CD4-positive, CD25-positive, alpha-beta regulatory T cell (primary cell): ENCODE measurements at regions not wholly inside any gene's neighbourhood (a gene's known extent, or its start where the extent isn't known, plus 50 kb on each side); places are given as distances from the start of the nearest gene placed in this dataset.

Experiments used
- ATAC-seq, 2 donors: fragments of 150-1000 bp; cut with Tn5 transposase; one replicate each; pipeline ENCODE4 v1.10.0; 2021; ENCODE audit warnings: low read depth in 2 of 2, moderate number of reproducible peaks in 2 of 2, moderate library complexity in 1 of 2
- DNase-seq, 3 donors: peaks; one replicate each; pipeline versions ENCODE4 v3.0.0 to v3.0.0-alpha.2; 2012 to 2022; ENCODE audit warnings: mixed read lengths in 1 of 3
- H3K27ac ChIP-seq: one replicate; pipeline ENCODE4 v1.7.0; 2013; ENCODE audit warnings: mild to moderate bottlenecking, low read length; ENCODE audit not compliant: insufficient read depth, poor library complexity, severe bottlenecking
- H3K27me3 ChIP-seq: one replicate; pipeline ENCODE4 v1.7.0; 2013; ENCODE audit warnings: low read length; ENCODE audit not compliant: control insufficient read depth, insufficient read depth
- H3K36me3 ChIP-seq: one replicate; pipeline ENCODE4 v1.7.0; 2013; ENCODE audit warnings: mild to moderate bottlenecking, low read length, moderate library complexity; ENCODE audit not compliant: control insufficient read depth, insufficient read depth
- H3K4me1 ChIP-seq: 2 replicates; pipeline ENCODE4 v1.7.0; 2013; ENCODE audit warnings: mild to moderate bottlenecking, low read length; ENCODE audit not compliant: insufficient read depth, control insufficient read depth, poor library complexity, severe bottlenecking
- H3K4me3 ChIP-seq: one replicate; pipeline ENCODE4 v1.7.0; 2013; ENCODE audit warnings: low read depth, mild to moderate bottlenecking, low read length, moderate library complexity
- H3K9me3 ChIP-seq, 2 experiments: 1 replicate in 1 of 2; 2 replicates in 1 of 2; pipeline ENCODE4 v1.7.0; 2013; ENCODE audit warnings: low read length in 2 of 2, mild to moderate bottlenecking in 1 of 2, moderate library complexity in 1 of 2; ENCODE audit not compliant: control insufficient read depth in 2 of 2
- H3K27ac Mint-ChIP-seq, 3 donors: one replicate each; pipeline ENCODE4 v1.8.0; 2020 to 2022; ENCODE audit warnings: mild to moderate bottlenecking in 3 of 3, mixed read lengths in 3 of 3, moderate library complexity in 2 of 3
- H3K27me3 Mint-ChIP-seq: one replicate; pipeline ENCODE4 v1.8.0; 2022; ENCODE audit warnings: mild to moderate bottlenecking, mixed read lengths
- H3K36me3 Mint-ChIP-seq: one replicate; pipeline ENCODE4 v1.8.0; 2020; ENCODE audit warnings: mixed read lengths
- H3K4me1 Mint-ChIP-seq, 4 donors: one replicate each; pipeline ENCODE4 v1.8.0; 2020 to 2022; ENCODE audit warnings: mixed read lengths in 4 of 4, mild to moderate bottlenecking in 1 of 4
- H3K4me3 Mint-ChIP-seq, 4 donors: one replicate each; pipeline ENCODE4 v1.8.0; 2020 to 2022; ENCODE audit warnings: mild to moderate bottlenecking in 4 of 4, mixed read lengths in 4 of 4, moderate library complexity in 3 of 4
- H3K9me3 Mint-ChIP-seq, 7 donors: one replicate each; pipeline ENCODE4 v1.8.0; 2020 to 2022; ENCODE audit warnings: mixed read lengths in 7 of 7, mild to moderate bottlenecking in 3 of 7, moderate library complexity in 2 of 7

- Histone ChIP-seq H3K36me3 (no peaks in the 10 kb centered on the region), H3K27ac (no peak overlapping the region), H3K9me3 (no peaks in the 10 kb centered on the region), H3K4me1 (no peaks in the 10 kb centered on the region), H3K4me3 (no peak overlapping the region), H3K27me3 (no peaks in the 10 kb centered on the region)
- Mint-ChIP-seq H3K9me3 (peaks cover 0 to 7% (median 3%) of the 10 kb centered on the region in 7 donors), H3K27ac (no peak overlapping the region), H3K27me3 (no peaks in the 10 kb centered on the region), H3K4me3 (no peak overlapping the region), H3K4me1 (no peaks in the 10 kb centered on the region), H3K36me3 (no peaks in the 10 kb centered on the region)
- DNase-seq, result no peak
- no peak for ATAC-seq
Observed at GRCh38 chr9:107653263-107653821, 163.8 kb upstream of the KLF4 start.

- no peaks in the 10 kb centered on the region for H3K9me3 ChIP-seq
- Mint-ChIP-seq H3K4me1 (no peaks in the 10 kb centered on the region), H3K9me3 (peaks cover 0 to 7% (median 0%) of the 10 kb centered on the region in 7 donors), H3K4me3 (no peak overlapping the region), H3K27me3 (no peaks in the 10 kb centered on the region), H3K36me3 (no peaks in the 10 kb centered on the region), H3K27ac (no peak overlapping the region)
- H3K4me1 ChIP-seq, result no peaks in the 10 kb centered on the region
- H3K36me3 ChIP-seq, result no peaks in the 10 kb centered on the region
- no peak for ATAC-seq
- H3K27me3 ChIP-seq, result no peaks in the 10 kb centered on the region
- no peak for DNase-seq
- H3K27ac ChIP-seq, result no peak overlapping the region
- no peak overlapping the region for H3K4me3 ChIP-seq
Observed at GRCh38 chr9:107650995-107651394, 161.4 kb upstream of the KLF4 start.

GRCh38 chr9:107650321-107650720, 160.8 kb upstream of the KLF4 start:
- peak overlapping the region in 1 of 3 donors; percentile 60 for H3K27ac Mint-ChIP-seq
- peaks cover 0 to 7% (median 0%) of the 10 kb centered on the region in 7 donors for H3K9me3 Mint-ChIP-seq
- no peak for ATAC-seq
- no peak overlapping the region for H3K27ac ChIP-seq
- H3K9me3 ChIP-seq, result no peaks in the 10 kb centered on the region
- no peak overlapping the region for H3K4me3 Mint-ChIP-seq
- H3K4me1 ChIP-seq, result no peaks in the 10 kb centered on the region
- H3K4me3 ChIP-seq, result no peak overlapping the region
- DNase-seq, result no peak
- no peaks in the 10 kb centered on the region for H3K36me3 Mint-ChIP-seq
- H3K27me3 ChIP-seq, result no peaks in the 10 kb centered on the region
- H3K36me3 ChIP-seq, result no peaks in the 10 kb centered on the region
- H3K4me1 Mint-ChIP-seq, result no peaks in the 10 kb centered on the region
- H3K27me3 Mint-ChIP-seq, result no peaks in the 10 kb centered on the region

DNA sequence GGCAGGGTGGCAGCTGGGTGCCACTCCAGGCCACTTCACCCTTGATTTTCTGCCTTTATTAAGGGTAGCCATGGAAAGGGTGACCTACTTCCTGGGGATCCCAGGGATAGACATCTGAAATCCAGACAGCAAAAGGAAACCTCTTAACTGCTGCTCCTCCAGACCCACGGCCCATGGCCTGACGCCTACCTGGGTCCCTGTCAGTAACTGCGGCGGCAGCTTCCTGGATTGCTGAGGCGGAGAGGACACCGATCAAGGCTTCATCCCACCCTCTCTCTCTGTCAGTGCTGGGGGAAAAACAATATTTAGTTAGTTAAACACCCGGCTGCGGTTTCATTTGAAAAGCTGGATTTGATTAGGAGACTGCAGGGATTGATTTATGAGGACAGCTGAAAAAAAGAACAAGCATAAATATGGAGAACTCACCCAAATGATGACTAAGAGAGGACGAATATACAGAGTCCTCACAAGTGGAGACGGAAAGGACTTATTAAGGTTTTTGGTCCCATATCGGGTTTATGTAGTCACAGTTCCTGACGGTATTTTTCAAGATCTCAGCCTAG, 158.7 kb upstream of the KLF4 start:
- H3K4me1 ChIP-seq, result no peaks in the 10 kb centered on the region
- no peaks in the 10 kb centered on the region for H3K4me1 Mint-ChIP-seq
- no peaks in the 10 kb centered on the region for H3K36me3 Mint-ChIP-seq
- H3K27ac Mint-ChIP-seq, result no peak overlapping the region
- no peaks in the 10 kb centered on the region for H3K27me3 ChIP-seq
- H3K4me3 Mint-ChIP-seq, result no peak overlapping the region
- H3K4me3 ChIP-seq, result no peak overlapping the region
- peaks cover 0 to 7% (median 0%) of the 10 kb centered on the region in 7 donors for H3K9me3 Mint-ChIP-seq
- ATAC-seq (no peak), DNase-seq (no peak)
- no peak overlapping the region for H3K27ac ChIP-seq
- H3K27me3 Mint-ChIP-seq, result no peaks in the 10 kb centered on the region
- H3K9me3 ChIP-seq, result no peaks in the 10 kb centered on the region
- no peaks in the 10 kb centered on the region for H3K36me3 ChIP-seq

DNA sequence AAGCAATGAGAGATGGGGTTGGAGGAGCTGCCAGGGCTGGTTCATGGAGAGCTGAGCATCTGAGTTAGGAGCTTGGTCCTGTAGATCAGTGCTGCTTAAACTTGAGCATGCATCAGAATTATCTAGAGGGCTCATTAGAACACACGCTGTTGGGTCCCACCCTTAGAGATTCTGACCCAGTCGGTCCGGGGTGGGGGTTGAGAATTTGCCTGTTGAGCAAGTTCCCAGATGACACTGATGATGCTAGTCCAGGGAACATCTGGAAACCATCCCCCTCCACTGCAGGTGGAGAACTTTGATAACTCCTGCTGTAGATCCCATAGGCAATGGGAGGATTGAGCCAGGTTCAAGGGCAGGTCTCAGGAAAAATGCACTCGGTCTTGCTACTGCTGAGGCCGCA, 158.0 kb upstream of the KLF4 start:
- no peaks in the 10 kb centered on the region for H3K4me1 Mint-ChIP-seq
- H3K4me3 ChIP-seq, result no peak overlapping the region
- H3K27ac Mint-ChIP-seq, result no peak overlapping the region
- H3K36me3 Mint-ChIP-seq, result no peaks in the 10 kb centered on the region
- H3K27ac ChIP-seq, result no peak overlapping the region
- H3K27me3 ChIP-seq, result no peaks in the 10 kb centered on the region
- no peak for ATAC-seq
- H3K4me3 Mint-ChIP-seq, result no peak overlapping the region
- H3K4me1 ChIP-seq, result no peaks in the 10 kb centered on the region
- no peak for DNase-seq
- H3K9me3 Mint-ChIP-seq, result peaks cover 0 to 7% (median 0%) of the 10 kb centered on the region in 7 donors
- H3K36me3 ChIP-seq, result no peaks in the 10 kb centered on the region
- no peaks in the 10 kb centered on the region for H3K9me3 ChIP-seq
- no peaks in the 10 kb centered on the region for H3K27me3 Mint-ChIP-seq

DNA sequence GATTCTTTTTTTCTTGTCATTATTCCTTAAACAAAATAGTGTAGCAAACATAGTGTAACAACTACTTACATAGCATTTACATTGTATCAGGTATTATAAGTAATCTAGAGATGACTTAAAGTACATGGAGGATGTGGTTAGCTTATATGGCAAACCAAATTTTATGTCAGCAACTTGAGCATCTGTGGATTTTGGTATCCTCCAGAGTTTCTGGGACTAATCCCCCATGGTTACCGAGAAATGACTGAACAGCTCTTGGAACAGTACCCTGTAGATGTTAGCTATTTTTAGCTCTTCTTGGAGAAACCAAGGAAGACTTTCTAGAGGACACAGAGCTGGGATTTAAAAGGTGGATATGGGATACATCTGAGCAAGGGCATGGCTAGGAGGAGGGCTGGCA, 157.6 kb upstream of the KLF4 start:
- H3K27ac ChIP-seq, result no peak overlapping the region
- H3K4me3 Mint-ChIP-seq, result no peak overlapping the region
- no peaks in the 10 kb centered on the region for H3K4me1 Mint-ChIP-seq
- H3K27me3 Mint-ChIP-seq, result no peaks in the 10 kb centered on the region
- no peaks in the 10 kb centered on the region for H3K36me3 Mint-ChIP-seq
- no peaks in the 10 kb centered on the region for H3K9me3 ChIP-seq
- DNase-seq (no peak), ATAC-seq (no peak)
- H3K27me3 ChIP-seq, result no peaks in the 10 kb centered on the region
- H3K9me3 Mint-ChIP-seq, result peaks cover 0 to 4% (median 0%) of the 10 kb centered on the region in 7 donors
- H3K36me3 ChIP-seq, result no peaks in the 10 kb centered on the region
- H3K27ac Mint-ChIP-seq, result no peak overlapping the region
- H3K4me1 ChIP-seq, result no peaks in the 10 kb centered on the region
- no peak overlapping the region for H3K4me3 ChIP-seq

GRCh38 chr9:107645464-107645833, 155.9 kb upstream of the KLF4 start:
- Histone ChIP-seq H3K27me3 (no peaks in the 10 kb centered on the region), H3K27ac (no peak overlapping the region), H3K36me3 (no peaks in the 10 kb centered on the region), H3K9me3 (no peaks in the 10 kb centered on the region), H3K4me1 (no peaks in the 10 kb centered on the region), H3K4me3 (no peak overlapping the region)
- Mint-ChIP-seq H3K4me3 (no peak overlapping the region), H3K4me1 (no peaks in the 10 kb centered on the region), H3K36me3 (no peaks in the 10 kb centered on the region), H3K9me3 (peaks cover 0 to 5% (median 0%) of the 10 kb centered on the region in 7 donors), H3K27me3 (peaks cover 8% of the 10 kb centered on the region), H3K27ac (no peak overlapping the region)
- no peak for DNase-seq
- ATAC-seq, result no peak

- no peaks in the 10 kb centered on the region for H3K9me3 ChIP-seq
- H3K9me3 Mint-ChIP-seq, result peaks cover 0 to 7% (median 0%) of the 10 kb centered on the region in 7 donors
- H3K4me3 ChIP-seq, result no peak overlapping the region
- H3K36me3 ChIP-seq, result no peaks in the 10 kb centered on the region
- no peaks in the 10 kb centered on the region for H3K36me3 Mint-ChIP-seq
- H3K27ac ChIP-seq, result no peak overlapping the region
- no peaks in the 10 kb centered on the region for H3K4me1 ChIP-seq
- peak overlapping the region in 1 of 3 donors; percentile 48 for H3K27ac Mint-ChIP-seq
- DNase-seq, result no peak
- no peaks in the 10 kb centered on the region for H3K27me3 ChIP-seq
- H3K4me1 Mint-ChIP-seq, result no peaks in the 10 kb centered on the region
- ATAC-seq, result no peak
- no peak overlapping the region for H3K4me3 Mint-ChIP-seq
- H3K27me3 Mint-ChIP-seq, result peaks cover 10% of the 10 kb centered on the region
Observed at GRCh38 chr9:107644733-107645463, 155.3 kb upstream of the KLF4 start.
